AG09319 (cell line): ENCODE measurements at regions not wholly inside any gene's neighbourhood (a gene's known extent, or its start where the extent isn't known, plus 50 kb on each side); places are given as distances from the start of the nearest gene placed in this dataset.

ENCODE experiments used
- DNase-seq: peaks from one replicate; pipeline ENCODE4 v3.0.0-alpha.2; 2010; ENCODE audit warnings: low read depth; ENCODE audit errors: extremely low read depth
- CTCF ChIP-seq: IDR thresholded peaks from 2 replicates; pipeline ENCODE4 v1.5.1; 2011; ENCODE audit warnings: low read depth, mild to moderate bottlenecking, inconsistent platforms, low read length, moderate library complexity

GRCh38 chr7:111676167-111676566 is 113.9 kb upstream of the IMMP2L start:
- DNase-seq, result no peak
- TF ChIP-seq CTCF, result no peak

GRCh38 chr7:111672901-111673300 is 110.6 kb upstream of the IMMP2L start:
- DNase-seq, result no peak
- TF ChIP-seq CTCF, result no peak

DNA sequence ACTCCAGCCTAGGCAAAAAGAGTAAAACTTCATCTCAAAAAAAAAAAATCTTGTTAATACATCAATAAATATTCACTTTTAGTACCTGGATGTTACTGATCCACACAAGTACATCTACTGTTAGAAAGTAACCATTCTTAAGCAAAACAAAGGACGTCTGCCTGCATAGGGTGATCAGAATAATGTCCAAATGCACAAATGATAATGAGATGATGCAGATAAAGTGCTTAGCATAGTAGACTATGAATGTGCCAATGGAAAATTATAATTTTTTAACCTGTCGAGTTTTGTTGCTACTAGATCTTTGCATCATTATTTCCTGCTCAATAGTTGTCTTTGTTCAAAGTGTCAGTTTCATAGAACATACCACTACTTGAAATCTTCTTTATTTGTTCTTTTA is 109.6 kb upstream of the IMMP2L start:
- DNase-seq, result no peak
- no peak for TF ChIP-seq CTCF

DNA sequence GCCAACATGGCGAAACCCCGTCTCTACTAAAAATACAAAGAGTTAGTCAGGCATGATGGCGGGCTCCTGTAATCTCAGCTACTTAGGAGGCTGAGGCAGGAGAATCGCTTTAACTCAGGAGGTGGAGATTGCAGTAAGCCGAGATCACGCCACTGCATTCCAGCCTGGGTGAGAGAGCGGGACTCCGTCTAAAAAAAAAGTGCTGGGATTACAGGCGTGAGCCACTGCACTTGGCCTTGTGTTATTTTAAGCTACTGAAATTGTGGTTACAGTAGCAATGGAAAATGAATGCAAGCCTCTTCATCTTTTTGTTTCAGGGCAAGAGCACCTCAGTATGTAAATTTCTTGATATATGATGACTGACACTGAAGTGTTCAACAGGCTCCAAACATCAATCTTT is 106.4 kb upstream of the IMMP2L start:
- DNase-seq, result no peak
- TF ChIP-seq CTCF, result no peak

DNA sequence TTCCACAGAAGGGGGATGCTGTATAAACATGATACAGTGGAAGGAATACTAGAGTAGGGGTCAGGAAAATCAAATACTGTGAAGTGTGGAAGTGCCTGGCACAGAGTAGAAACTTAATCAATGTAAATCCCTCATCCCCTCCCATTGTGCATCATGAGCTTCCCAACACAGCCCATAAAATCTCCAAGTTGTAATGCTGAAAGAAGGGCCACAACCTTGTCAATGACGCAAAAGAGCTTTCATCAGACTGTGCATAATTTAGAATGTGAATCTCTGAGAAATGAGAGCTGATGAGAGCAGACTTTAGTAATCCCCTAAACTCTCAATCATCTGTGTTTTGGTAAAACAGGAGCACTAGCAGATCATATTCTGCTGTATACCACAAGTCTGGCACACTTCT is 105.2 kb upstream of the IMMP2L start:
- DNase-seq, result no peak
- no peak for TF ChIP-seq CTCF

DNA sequence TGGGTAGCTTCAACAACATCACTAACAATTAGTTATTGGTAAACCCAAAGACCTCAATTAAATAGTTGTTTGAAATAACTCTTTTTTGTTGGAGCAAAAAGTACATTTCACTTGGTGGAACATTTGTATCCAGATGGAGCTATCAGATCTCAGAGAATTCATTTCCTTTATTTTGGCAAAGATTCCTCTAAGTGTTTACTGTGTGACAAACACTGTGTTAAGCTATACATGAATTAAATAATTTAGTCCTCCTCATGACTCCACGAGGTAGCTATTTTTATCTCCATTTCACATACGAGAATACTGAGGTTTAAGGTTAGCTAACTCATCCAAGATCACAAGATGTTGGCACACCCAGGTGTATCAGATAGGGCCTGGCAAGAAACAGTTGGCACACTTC is 104.0 kb upstream of the IMMP2L start:
- no peak for DNase-seq
- TF ChIP-seq CTCF, result no peak

- TF ChIP-seq CTCF, result no peak
- no peak for DNase-seq
Observed at GRCh38 chr7:111663771-111664170, 101.5 kb upstream of the IMMP2L start.
